Activated gamma-delta T cell treated with Interleukin-2 at 50 U/mL for 16 hours (primary cell): ENCODE measurements at regions not wholly inside any gene's neighbourhood (a gene's known extent, or its start where the extent isn't known, plus 50 kb on each side); places are given as distances from the start of the nearest gene placed in this dataset.
"Not testable (repeated sequence)": the region's sequence is repeated elsewhere in the genome, so short reads cannot be mapped to it uniquely, and the experiment has no call there.

Experiments used
- DNase-seq: peaks from one replicate; pipeline ENCODE4 v3.0.0-alpha.2; 2020

GRCh38 chrX:5490786-5491563 is 737.7 kb downstream of the NLGN4X start:
- no peak for DNase-seq

- DNase-seq, result no peak
These were observed 754.4 kb downstream of the NLGN4X start for GRCh38 chrX:5474282-5474681.

GRCh38 chrX:5458300-5458842 is 770.3 kb downstream of the NLGN4X start:
- no peak for DNase-seq

- DNase-seq, result no peak
These were observed 779.3 kb downstream of the NLGN4X start for GRCh38 chrX:5449323-5449722.

GRCh38 chrX:5431823-5432222 is 796.8 kb downstream of the NLGN4X start:
- DNase-seq, result no peak

- DNase-seq, result no peak
These were observed 803.5 kb downstream of the NLGN4X start for GRCh38 chrX:5425119-5425518.

- DNase-seq, result no peak
These were observed 811.3 kb downstream of the NLGN4X start for GRCh38 chrX:5417381-5417780.

- no peak for DNase-seq
These were observed 812.9 kb downstream of the NLGN4X start for GRCh38 chrX:5415738-5416137.

- no peak for DNase-seq
These were observed 819.6 kb downstream of the NLGN4X start for GRCh38 chrX:5409106-5409505.

GRCh38 chrX:5402461-5402860 is 826.2 kb downstream of the NLGN4X start:
- no peak for DNase-seq

GRCh38 chrX:5399403-5399802 is 829.3 kb downstream of the NLGN4X start:
- DNase-seq, result no peak

GRCh38 chrX:5397409-5397808 is 831.3 kb downstream of the NLGN4X start:
- no peak for DNase-seq

GRCh38 chrX:5390376-5390775 is 838.3 kb downstream of the NLGN4X start:
- DNase-seq, result no peak

GRCh38 chrX:5388087-5388486 is 840.6 kb downstream of the NLGN4X start:
- no peak for DNase-seq

GRCh38 chrX:5380426-5380825 is 848.2 kb downstream of the NLGN4X start:
- DNase-seq, result no peak

- no peak for DNase-seq
These were observed 886.8 kb downstream of the NLGN4X start for GRCh38 chrX:5341902-5342301.

- no peak for DNase-seq
These were observed 891.5 kb downstream of the NLGN4X start for GRCh38 chrX:5337160-5337559.

- no peak for DNase-seq
These were observed 904.1 kb downstream of the NLGN4X start for GRCh38 chrX:5324546-5324945.

- DNase-seq, result no peak
These were observed 914.5 kb downstream of the NLGN4X start for GRCh38 chrX:5314148-5314547.

- DNase-seq, result no peak
These were observed 921.3 kb downstream of the NLGN4X start for GRCh38 chrX:5307416-5307815.

GRCh38 chrX:5306654-5307121 is 922.0 kb downstream of the NLGN4X start:
- DNase-seq, result no peak

- DNase-seq, result no peak
These were observed 923.2 kb downstream of the NLGN4X start for GRCh38 chrX:5305452-5305851.

- no peak for DNase-seq
These were observed 933.7 kb downstream of the NLGN4X start for GRCh38 chrX:5295004-5295403.

GRCh38 chrX:5290635-5291034 is 938.0 kb downstream of the NLGN4X start:
- DNase-seq, result no peak

- not testable (repeated sequence) for DNase-seq
These were observed 938.7 kb downstream of the NLGN4X start for GRCh38 chrX:5289949-5290348.
